RWPE2 (cell line): ENCODE measurements at regions not wholly inside any gene's neighbourhood (a gene's known extent, or its start where the extent isn't known, plus 50 kb on each side); places are given as distances from the start of the nearest gene placed in this dataset.
"Not testable (repeated sequence)": the region's sequence is repeated elsewhere in the genome, so short reads cannot be mapped to it uniquely, and the experiment has no call there.

Experiments
- ATAC-seq: fragments of 200-7000 bp; cut with Tn5 transposase; 3 replicates; pipeline ENCODE4 v1.9.1; 2021; ENCODE audit warnings: low read depth
- DNase-seq: peaks from one replicate; pipeline ENCODE4 v3.0.0-alpha.2; 2020; ENCODE audit warnings: low spot score
- H3K27ac ChIP-seq: fragments of 450-650 bp; 2 replicates; pipeline ENCODE4 v1.5.1; 2017; ENCODE audit warnings: mild to moderate bottlenecking; ENCODE audit not compliant: poor library complexity, severe bottlenecking
- H3K27me3 ChIP-seq: fragments of 250-450 bp; sonication (Bioruptor Pico); 2 replicates; pipeline ENCODE4 v1.5.1; 2021; ENCODE audit warnings: mild to moderate bottlenecking, moderate library complexity; ENCODE audit not compliant: insufficient read depth, poor library complexity, severe bottlenecking
- H3K36me3 ChIP-seq: fragments of 250-450 bp; sonication (Bioruptor Pico); 2 replicates; pipeline ENCODE4 v1.5.1; 2020; ENCODE audit warnings: low read depth, mild to moderate bottlenecking, moderate library complexity
- H3K4me1 ChIP-seq: fragments of 250-450 bp; sonication (Bioruptor Pico); 2 replicates; pipeline ENCODE4 v1.5.1; 2021; ENCODE audit warnings: mild to moderate bottlenecking, moderate library complexity; ENCODE audit not compliant: insufficient read depth, poor library complexity, severe bottlenecking
- H3K4me3 ChIP-seq: fragments of 250-450 bp; sonication (Bioruptor Pico); 2 replicates; pipeline ENCODE4 v1.5.1; 2021; ENCODE audit warnings: mild to moderate bottlenecking, moderate library complexity; ENCODE audit not compliant: severe bottlenecking
- H3K9me3 ChIP-seq: fragments of 250-450 bp; sonication (Bioruptor Pico); 2 replicates; pipeline ENCODE4 v1.5.1; 2021; ENCODE audit warnings: mild to moderate bottlenecking, moderate library complexity; ENCODE audit not compliant: severe bottlenecking
- TF ChIP-seq, protein P1 (sequence below): fragments of 450-650 bp; IDR thresholded peaks from one replicate; pipeline ENCODE4 v1.5.1; 2017; ENCODE audit warnings: mild to moderate bottlenecking, moderate library complexity; ENCODE audit not compliant: poor library complexity, severe bottlenecking

GRCh38 chr7:112933598-112933997 lies 143.4 kb upstream of the TMEM168 start:
- Histone ChIP-seq H3K4me1 (peaks cover 11% of the 10 kb centered on the region), H3K9me3 (no peaks in the 10 kb centered on the region), H3K27me3 (no peaks in the 10 kb centered on the region), H3K4me3 (no peak overlapping the region), H3K27ac (no peak overlapping the region), H3K36me3 (peaks cover 5% of the 10 kb centered on the region; the same call in 1 of the 2 replicates)
- DNase-seq (no peak), ATAC-seq (no peak)
- TF ChIP-seq, protein P1, sequence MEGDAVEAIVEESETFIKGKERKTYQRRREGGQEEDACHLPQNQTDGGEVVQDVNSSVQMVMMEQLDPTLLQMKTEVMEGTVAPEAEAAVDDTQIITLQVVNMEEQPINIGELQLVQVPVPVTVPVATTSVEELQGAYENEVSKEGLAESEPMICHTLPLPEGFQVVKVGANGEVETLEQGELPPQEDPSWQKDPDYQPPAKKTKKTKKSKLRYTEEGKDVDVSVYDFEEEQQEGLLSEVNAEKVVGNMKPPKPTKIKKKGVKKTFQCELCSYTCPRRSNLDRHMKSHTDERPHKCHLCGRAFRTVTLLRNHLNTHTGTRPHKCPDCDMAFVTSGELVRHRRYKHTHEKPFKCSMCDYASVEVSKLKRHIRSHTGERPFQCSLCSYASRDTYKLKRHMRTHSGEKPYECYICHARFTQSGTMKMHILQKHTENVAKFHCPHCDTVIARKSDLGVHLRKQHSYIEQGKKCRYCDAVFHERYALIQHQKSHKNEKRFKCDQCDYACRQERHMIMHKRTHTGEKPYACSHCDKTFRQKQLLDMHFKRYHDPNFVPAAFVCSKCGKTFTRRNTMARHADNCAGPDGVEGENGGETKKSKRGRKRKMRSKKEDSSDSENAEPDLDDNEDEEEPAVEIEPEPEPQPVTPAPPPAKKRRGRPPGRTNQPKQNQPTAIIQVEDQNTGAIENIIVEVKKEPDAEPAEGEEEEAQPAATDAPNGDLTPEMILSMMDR: no peak

DNA sequence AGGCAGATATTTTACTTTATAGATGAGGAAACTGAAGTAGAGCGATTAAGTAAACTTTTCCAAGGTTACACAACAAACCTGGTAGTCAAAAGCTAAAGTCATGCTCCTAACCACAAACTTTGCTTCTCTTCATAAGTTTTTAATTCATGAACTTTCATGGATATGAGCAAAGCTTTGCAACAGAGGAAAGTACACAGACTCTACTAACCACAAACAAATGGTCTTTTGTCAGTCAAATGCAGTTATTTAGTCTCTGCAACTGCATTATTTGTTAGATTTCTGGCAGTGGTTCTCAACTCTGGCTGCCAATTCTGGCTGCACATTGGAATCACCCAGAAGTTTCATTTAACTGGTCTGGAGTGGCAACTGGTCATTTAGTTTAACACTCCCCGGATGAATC lies 140.6 kb upstream of the TMEM168 start:
- peaks cover 5% of the 10 kb centered on the region; the same call in 1 of the 2 replicates for H3K36me3 ChIP-seq
- H3K27ac ChIP-seq: no peak overlapping the region
- H3K4me3 ChIP-seq: no peak overlapping the region
- DNase-seq (no peak), ATAC-seq (no peak)
- H3K9me3 ChIP-seq: no peaks in the 10 kb centered on the region
- H3K4me1 ChIP-seq: no peaks in the 10 kb centered on the region
- no peaks in the 10 kb centered on the region for H3K27me3 ChIP-seq
- TF ChIP-seq, protein P1: no peak

DNA sequence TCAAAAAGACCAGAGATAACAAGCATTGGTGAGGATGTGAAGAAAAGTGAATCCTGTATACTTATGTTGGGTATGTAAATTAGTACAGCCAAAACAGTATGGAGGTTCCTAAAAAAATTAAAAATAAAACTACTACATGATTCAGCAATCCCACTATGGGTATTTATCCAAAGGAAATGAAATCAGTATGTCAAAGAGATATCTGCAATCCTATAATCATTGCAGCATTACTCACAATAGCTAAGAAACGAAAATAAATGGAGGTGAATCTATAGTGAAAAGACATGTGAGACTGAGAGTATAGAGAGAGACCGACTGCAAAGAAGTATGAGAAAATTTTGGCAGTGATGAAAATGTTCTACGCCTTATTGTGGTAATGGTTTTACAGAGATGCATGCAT lies 139.2 kb upstream of the TMEM168 start:
- TF ChIP-seq, protein P1: no peak
- Histone ChIP-seq H3K4me3 (no peak overlapping the region), H3K4me1 (no peaks in the 10 kb centered on the region), H3K27me3 (no peaks in the 10 kb centered on the region), H3K9me3 (no peaks in the 10 kb centered on the region), H3K36me3 (no peaks in the 10 kb centered on the region), H3K27ac (no peak overlapping the region)
- DNase-seq (no peak), ATAC-seq (no peak)

GRCh38 chr7:112926018-112926417 lies 135.8 kb upstream of the TMEM168 start:
- DNase-seq: no peak
- TF ChIP-seq, protein P1: no peak
- H3K4me3 ChIP-seq: no peak overlapping the region
- no peak overlapping the region for H3K27ac ChIP-seq
- H3K27me3 ChIP-seq: no peaks in the 10 kb centered on the region
- H3K4me1 ChIP-seq: no peaks in the 10 kb centered on the region
- no peak for ATAC-seq
- no peaks in the 10 kb centered on the region for H3K9me3 ChIP-seq
- H3K36me3 ChIP-seq: no peaks in the 10 kb centered on the region

- not testable (repeated sequence) for H3K4me1 ChIP-seq, DNase-seq, ATAC-seq
Observed at GRCh38 chr7:112922546-112922945, 132.4 kb upstream of the TMEM168 start.

GRCh38 chr7:112916431-112916830 lies 126.2 kb upstream of the TMEM168 start:
- not testable (repeated sequence) for H3K27me3 ChIP-seq, H3K36me3 ChIP-seq, ATAC-seq, H3K4me1 ChIP-seq, H3K9me3 ChIP-seq, H3K4me3 ChIP-seq, H3K27ac ChIP-seq, DNase-seq

More at GRCh38 chr7:112922546-112922945, 132.4 kb upstream of the TMEM168 start:
- not testable (repeated sequence) for H3K27ac ChIP-seq, H3K4me3 ChIP-seq, H3K36me3 ChIP-seq, H3K27me3 ChIP-seq, H3K9me3 ChIP-seq
